Frontal cortex (tissue), 3 donors: ENCODE measurements at regions not wholly inside any gene's neighbourhood (a gene's known extent, or its start where the extent isn't known, plus 50 kb on each side); places are given as distances from the start of the nearest gene placed in this dataset.
"Not testable (repeated sequence)": the region's sequence is repeated elsewhere in the genome, so short reads cannot be mapped to it uniquely, and the experiment has no call there.

ENCODE experiments used
- DNase-seq, 2 donors: peaks; one replicate each; pipeline ENCODE4 v3.0.0; 2012; ENCODE audit warnings: low spot score in 2 of 2
- FAIRE-seq: peaks from 2 replicates; lab custom pipeline; 2012; peaks lifted over from hg19 to GRCh38; lab: Jason Lieb, UNC
- donor health status: control.
- donor health status: control.
- donor health status: control.

DNA sequence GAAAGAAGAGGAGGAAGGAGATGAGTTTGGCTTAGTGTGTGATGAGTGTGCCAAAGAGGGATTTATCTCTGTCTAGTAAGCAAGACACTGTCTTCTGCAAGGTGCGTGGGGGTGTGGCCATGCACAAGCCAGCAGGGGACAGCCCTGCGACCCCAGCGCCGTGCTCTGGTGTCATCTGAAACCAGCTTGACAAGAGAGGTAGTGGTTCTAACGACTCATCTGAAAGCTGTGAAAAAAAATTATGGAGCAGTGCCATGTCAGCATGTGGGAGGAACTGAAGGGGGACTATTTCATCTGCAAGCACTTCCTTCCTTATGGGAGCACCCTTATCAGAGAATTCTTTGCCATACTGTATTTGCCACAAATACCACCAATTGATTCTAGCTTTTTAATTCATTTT, 398.6 kb downstream of the PSAT1 start:
- no peak for FAIRE-seq
- no peak for DNase-seq

DNA sequence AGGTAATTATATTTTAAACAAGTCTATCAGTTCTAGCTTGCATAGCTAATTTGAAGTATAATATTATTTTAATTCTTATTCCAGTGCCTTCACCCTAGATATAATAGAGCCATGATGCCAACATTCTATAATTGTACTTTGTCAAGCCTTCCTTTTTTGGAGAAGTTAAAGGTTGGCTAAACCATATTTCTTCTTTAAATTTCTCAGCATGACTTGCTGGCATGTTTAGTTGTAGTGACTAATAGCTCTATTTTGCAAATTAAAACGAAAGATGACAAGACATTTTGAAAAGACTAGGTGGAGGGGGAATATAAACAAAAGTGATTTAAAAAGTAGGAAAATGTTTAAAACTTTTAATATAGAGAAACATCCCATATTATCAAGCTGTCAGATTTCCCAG, 400.7 kb downstream of the PSAT1 start:
- DNase-seq, result no peak
- no peak for FAIRE-seq

DNA sequence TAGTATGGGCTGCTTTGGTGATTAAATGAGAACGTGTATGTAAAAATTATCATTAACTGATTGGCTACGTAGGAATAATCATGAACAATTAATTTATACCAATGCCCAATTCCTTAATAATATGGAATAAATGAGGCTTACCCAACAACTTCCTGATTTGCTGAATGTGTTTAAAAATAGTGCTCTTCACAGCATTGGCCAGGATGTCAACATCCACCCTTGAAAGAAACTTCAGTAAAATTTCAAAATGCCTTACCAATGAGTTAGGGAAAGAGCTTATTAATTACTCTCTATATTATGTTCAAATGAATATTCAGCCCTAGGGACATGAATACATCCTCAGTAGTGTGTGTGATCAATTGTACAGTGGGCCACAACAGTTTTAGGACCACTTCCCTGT, 401.4 kb downstream of the PSAT1 start:
- DNase-seq (no peak), FAIRE-seq (no peak)

GRCh38 chr9:78699217-78699616, 402.3 kb downstream of the PSAT1 start:
- not testable (repeated sequence) for DNase-seq, FAIRE-seq

- not testable (repeated sequence) for FAIRE-seq
Observed at GRCh38 chr9:78704153-78704552, 407.2 kb downstream of the PSAT1 start.

GRCh38 chr9:78707080-78707479, 410.2 kb downstream of the PSAT1 start:
- DNase-seq (no peak), FAIRE-seq (no peak)

More at GRCh38 chr9:78704153-78704552, 407.2 kb downstream of the PSAT1 start:
- DNase-seq, result not testable (repeated sequence)

GRCh38 chr9:78707481-78707991, 410.6 kb downstream of the PSAT1 start:
- no peak for DNase-seq
- FAIRE-seq, result no peak

DNA sequence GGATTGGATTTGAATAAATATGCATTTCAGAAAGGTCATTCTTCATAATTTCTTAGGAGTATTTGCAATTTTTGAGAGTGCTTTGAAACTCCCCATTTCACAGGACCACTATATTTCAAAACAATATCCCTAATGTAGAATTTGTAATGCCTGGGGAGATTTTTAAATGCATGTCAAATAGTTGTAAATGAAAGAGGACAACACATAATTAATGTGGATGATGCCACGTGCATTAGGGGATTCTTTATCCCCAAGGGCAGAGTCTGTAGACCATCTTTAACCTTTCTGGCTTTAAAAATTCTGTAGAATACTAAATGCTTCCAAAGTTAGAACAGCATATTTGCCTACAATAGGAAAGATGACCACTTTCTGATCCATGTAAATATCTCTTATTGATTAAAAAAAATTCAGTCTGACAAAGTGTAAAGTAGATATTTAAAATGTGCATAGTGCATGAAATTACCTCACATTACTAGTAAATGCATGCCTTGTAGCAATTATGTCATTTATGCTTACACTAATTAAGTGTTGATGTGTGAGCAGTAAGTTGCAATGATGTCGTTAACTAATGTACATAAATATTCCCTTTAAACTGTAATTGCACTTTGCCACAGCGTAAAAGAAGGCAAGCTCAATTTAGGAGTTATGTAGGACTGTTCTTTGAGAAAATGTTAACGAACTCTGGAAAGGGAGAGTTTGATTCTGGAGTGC, 416.1 kb downstream of the PSAT1 start:
- FAIRE-seq (no peak), DNase-seq (no peak)

DNA sequence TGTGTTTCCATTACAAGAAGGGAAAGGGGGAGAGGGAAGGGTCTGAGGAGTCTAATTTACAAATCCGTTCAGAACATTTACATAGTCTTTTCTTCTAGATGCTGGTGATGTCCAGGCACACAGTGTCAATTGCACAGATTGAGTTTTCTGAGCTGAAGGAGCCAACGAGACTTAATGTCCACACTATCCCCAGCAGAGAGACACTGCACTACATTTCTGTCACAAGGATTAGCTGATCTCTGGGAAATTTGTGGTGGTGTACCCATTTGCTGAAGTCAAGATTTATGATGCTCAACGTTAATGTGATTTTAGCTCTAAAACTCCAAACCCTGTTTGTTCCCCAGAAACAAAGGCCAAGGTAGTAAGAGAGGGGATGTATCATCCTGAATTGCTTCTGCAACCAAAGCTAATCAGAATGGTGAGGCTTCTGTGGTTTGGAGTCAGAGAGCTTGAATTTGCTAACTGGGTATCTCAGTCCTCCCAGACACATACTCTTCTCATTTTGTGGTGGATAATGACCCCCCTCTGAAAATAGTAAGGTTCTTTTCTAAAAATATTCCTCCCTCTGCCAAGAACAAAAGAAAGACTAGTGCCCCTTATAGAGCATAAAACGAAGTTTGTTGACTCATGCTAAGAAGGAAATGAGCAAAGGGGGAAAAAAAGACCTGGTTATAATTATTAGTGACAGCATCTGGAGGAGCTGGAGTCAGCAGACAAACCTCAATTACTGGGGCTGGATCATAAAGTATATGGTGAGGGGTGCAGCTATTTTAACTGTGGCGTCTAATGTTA, 416.9 kb downstream of the PSAT1 start:
- no peak for DNase-seq
- FAIRE-seq, result no peak

- FAIRE-seq (no peak), DNase-seq (no peak)
Observed at GRCh38 chr9:78714576-78714975, 417.7 kb downstream of the PSAT1 start.

- DNase-seq, FAIRE-seq: not testable (repeated sequence)
Observed at GRCh38 chr9:78719029-78719428, 422.1 kb downstream of the PSAT1 start.

- DNase-seq (no peak), FAIRE-seq (no peak)
Observed at GRCh38 chr9:78724896-78725295, 428.0 kb downstream of the PSAT1 start.

DNA sequence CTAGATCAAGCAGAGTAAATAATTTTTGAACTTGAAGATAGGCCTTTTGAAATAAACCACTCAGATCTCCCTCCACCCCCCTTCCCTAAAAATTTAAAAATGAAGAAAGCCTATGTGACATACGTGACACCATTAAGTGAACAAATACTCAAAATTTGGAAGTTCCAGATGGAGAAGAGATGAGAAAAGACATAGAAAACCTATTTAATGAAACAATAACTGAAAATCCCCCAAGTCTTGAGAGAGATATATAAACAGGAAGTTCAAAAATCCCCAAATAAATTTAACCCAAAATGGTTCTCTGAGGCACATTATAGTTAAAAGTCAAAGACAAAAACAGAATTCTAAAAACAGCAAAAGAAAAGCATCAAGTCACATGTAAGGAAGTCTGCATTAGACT, 428.6 kb downstream of the PSAT1 start:
- FAIRE-seq, result no peak

GRCh38 chr9:78745331-78745730, 448.4 kb downstream of the PSAT1 start:
- no peak for FAIRE-seq
- DNase-seq, result no peak

More for the DNA sequence above, 428.6 kb downstream of the PSAT1 start:
- no peak for DNase-seq

GRCh38 chr9:78746010-78746409, 449.1 kb downstream of the PSAT1 start:
- FAIRE-seq (no peak), DNase-seq (no peak)

DNA sequence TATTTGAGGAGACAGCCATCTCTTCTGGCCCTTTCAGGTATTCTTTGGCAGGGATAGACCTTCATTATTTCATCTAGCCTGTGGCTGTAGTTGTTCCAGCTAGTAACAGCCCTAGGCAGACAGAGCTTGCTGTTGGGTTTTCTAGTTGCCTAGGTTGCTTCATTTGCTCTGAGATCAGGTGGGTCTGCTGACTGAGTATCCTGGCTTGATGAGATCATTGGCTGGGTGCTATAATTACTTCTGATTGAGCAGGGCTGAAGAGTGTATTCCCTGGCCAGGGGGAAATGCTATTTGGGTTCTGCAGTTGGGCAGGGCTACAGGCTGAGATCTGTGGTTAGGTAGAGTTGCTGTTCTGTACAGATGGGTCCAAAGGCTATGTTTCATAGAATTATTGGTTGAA, 456.1 kb downstream of the PSAT1 start:
- FAIRE-seq (no peak), DNase-seq (no peak)

DNA sequence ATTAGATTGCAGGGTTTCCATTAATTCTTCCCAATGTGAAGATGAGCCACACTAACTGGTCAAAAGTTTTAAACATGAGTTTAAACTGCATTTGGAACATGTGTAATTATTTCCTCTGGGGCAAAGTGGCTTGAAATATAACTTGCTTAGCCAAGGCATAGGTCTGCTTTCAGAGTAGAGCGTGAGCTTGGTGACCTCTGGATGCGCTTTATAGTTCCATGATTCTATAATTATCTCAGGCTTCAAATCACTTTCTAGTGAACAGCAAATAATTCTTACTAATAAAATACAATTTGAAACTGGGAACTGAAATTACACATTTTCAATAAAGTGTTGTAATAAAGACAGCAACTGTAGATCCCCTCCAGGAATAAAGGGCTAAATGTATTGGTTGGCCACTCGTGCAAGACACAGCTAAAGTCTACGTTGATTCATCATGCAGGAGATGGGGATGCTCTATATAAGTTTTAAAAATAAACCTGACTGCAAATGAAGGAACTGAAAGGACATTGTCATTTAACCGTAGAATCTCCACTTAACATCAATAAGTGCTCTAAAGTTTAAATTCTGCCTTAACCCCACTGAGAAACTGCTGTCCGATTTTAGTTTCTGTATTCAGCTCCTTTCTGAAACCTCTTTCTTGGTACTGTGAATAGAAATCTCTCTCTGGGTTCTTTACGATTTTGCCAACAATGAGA, 460.0 kb downstream of the PSAT1 start:
- FAIRE-seq (no peak), DNase-seq (no peak)

GRCh38 chr9:78763424-78763823, 466.5 kb downstream of the PSAT1 start:
- no peak for FAIRE-seq

GRCh38 chr9:78765861-78766260, 468.9 kb downstream of the PSAT1 start:
- no peak for FAIRE-seq

More at GRCh38 chr9:78763424-78763823, 466.5 kb downstream of the PSAT1 start:
- DNase-seq, result no peak

GRCh38 chr9:78767490-78767889, 470.6 kb downstream of the PSAT1 start:
- FAIRE-seq (no peak), DNase-seq (no peak)

More at GRCh38 chr9:78765861-78766260, 468.9 kb downstream of the PSAT1 start:
- no peak for DNase-seq
